HCT116 (cell line): ENCODE measurements at regions not wholly inside any gene's neighbourhood (a gene's known extent, or its start where the extent isn't known, plus 50 kb on each side); places are given as distances from the start of the nearest gene placed in this dataset.

Source experiments
- ATAC-seq: fragments of 200-7000 bp; cut with Tn5 transposase; 2 replicates; pipeline ENCODE4 v1.9.1; 2020; ENCODE audit warnings: mild to moderate bottlenecking, moderate library complexity
- BruUV-seq: library from RNA; stranded (reverse); fragments of 400-500 nt; replicated peaks from 2 replicates; lab custom pipeline; 2021; lab: Mats Ljungman, UMichigan
- CTCF ChIA-PET: fragments of 300-600 bp; sonication (Branson Sonifier 250); formaldehyde crosslinking; loops from one replicate; lab custom pipeline; 2021; ENCODE audit warnings: antibody characterized with exemption; lab: Charles Lee
- POLR2A ChIA-PET: fragments of 300-600, 350-600 bp; sonication (Branson Sonifier 250); formaldehyde crosslinking; loops from one replicate; lab custom pipeline; 2021; ENCODE audit warnings: antibody characterized with exemption; lab: Charles Lee
- RAD21 ChIA-PET, 2 experiments: fragments of 300-600 bp; sonication (Branson Sonifier 250); formaldehyde crosslinking; loops; one replicate each; lab custom pipeline; 2023; ENCODE audit warnings: low total read pairs in 2 of 2; ENCODE audit not compliant: uncharacterized antibody in 2 of 2, unreplicated experiment in 2 of 2, low non-redundant PET in 1 of 2; lab: Charles Lee
- DNase-seq: peaks from one replicate; pipeline ENCODE4 v3.0.0-alpha.2; 2010; ENCODE audit warnings: low read depth, low spot score
- H2AFZ ChIP-seq: fragments of 200-600 bp; shearing (Covaris generic), sonication (generic); 2 replicates; pipeline ENCODE4 v1.6.1; 2017; ENCODE audit warnings: low read depth, mixed run types, mixed read lengths, antibody characterized with exemption, low read length; ENCODE audit not compliant: poor library complexity, severe bottlenecking
- H3K27ac ChIP-seq: 2 replicates; pipeline ENCODE4 v1.5.1; 2012; ENCODE audit warnings: low read depth, low read length
- H3K27me3 ChIP-seq: fragments of 200-600 bp; sonication (generic); 2 replicates; pipeline ENCODE4 v1.6.1; 2016; ENCODE audit warnings: mixed run types, low read length, mixed read lengths; ENCODE audit not compliant: insufficient read depth
- H3K36me3 ChIP-seq, 2 experiments: fragments of 200-500 bp in 1 of 2; fragments of 200-600 bp in 1 of 2; sonication (Bioruptor generic) in 1 of 2; sonication (generic) in 1 of 2; 2 replicates each; pipeline versions ENCODE4 v1.5.1 to v1.6.1; 2014 to 2016; ENCODE audit warnings: low read length in 2 of 2, inconsistent platforms in 1 of 2, mixed read lengths in 1 of 2, mixed run types in 1 of 2; ENCODE audit not compliant: insufficient read depth in 2 of 2, control insufficient read depth in 1 of 2
- H3K4me1 ChIP-seq, 2 experiments: fragments of 200-600 bp in 1 of 2; sonication (generic) in 1 of 2; 2 replicates each; pipeline versions ENCODE4 v1.5.1 to v1.6.1; 2012 to 2017; ENCODE audit warnings: low read length in 2 of 2, inconsistent platforms in 1 of 2, mild to moderate bottlenecking in 1 of 2, mixed read lengths in 1 of 2, mixed run types in 1 of 2, moderate library complexity in 1 of 2; ENCODE audit not compliant: insufficient read depth in 2 of 2, control insufficient read depth in 1 of 2
- H3K4me2 ChIP-seq: fragments of 200-600 bp; sonication (generic); 2 replicates; pipeline ENCODE4 v1.6.1; 2017; ENCODE audit warnings: mixed run types, low read length, mixed read lengths
- H3K4me3 ChIP-seq, 2 experiments: fragments of 200-600 bp in 1 of 2; sonication (generic) in 1 of 2; replicated peaks in 1 of 2; 2 replicates each; pipeline ENCODE4 v1.5.1; 2011 to 2016; ENCODE audit warnings: low read length in 2 of 2, control low read depth in 1 of 2, low read depth in 1 of 2, mild to moderate bottlenecking in 1 of 2, mixed read lengths in 1 of 2, mixed run types in 1 of 2
- H3K79me2 ChIP-seq: fragments of 200-600 bp; sonication (generic); 2 replicates; pipeline ENCODE4 v1.6.1; 2017; ENCODE audit warnings: mild to moderate bottlenecking, mixed run types, low read length, moderate library complexity, mixed read lengths; ENCODE audit not compliant: insufficient read depth
- H3K9ac ChIP-seq: fragments of 200-600 bp; sonication (generic); 2 replicates; pipeline ENCODE4 v1.6.1; 2016; ENCODE audit warnings: low read length, mixed read lengths
- H3K9me2 ChIP-seq: fragments of 200-600 bp; sonication (generic), shearing (Covaris generic); 2 replicates; pipeline ENCODE4 v1.6.1; 2017; ENCODE audit warnings: mixed run types, mild to moderate bottlenecking, moderate library complexity; ENCODE audit not compliant: insufficient read depth
- H3K9me3 ChIP-seq, 2 experiments: fragments of 200-500 bp in 1 of 2; fragments of 200-600 bp in 1 of 2; sonication (Bioruptor generic) in 1 of 2; sonication (generic) in 1 of 2; 2 replicates each; pipeline ENCODE4 v1.6.1; 2014 to 2017; ENCODE audit warnings: low read length in 2 of 2, mixed read lengths in 2 of 2, inconsistent platforms in 1 of 2, low read depth in 1 of 2, mild to moderate bottlenecking in 1 of 2, mixed run types in 1 of 2, moderate library complexity in 1 of 2; ENCODE audit not compliant: control insufficient read depth in 1 of 2, insufficient read depth in 1 of 2
- H4K20me1 ChIP-seq: fragments of 200-600 bp; sonication (generic), shearing (Covaris generic); 2 replicates; pipeline ENCODE4 v1.6.1; 2017; ENCODE audit warnings: mixed run types, mild to moderate bottlenecking, moderate library complexity; ENCODE audit not compliant: insufficient read depth
- CBX3 ChIP-seq: IDR thresholded peaks from 2 replicates; pipeline ENCODE4 v1.6.1; 2012; ENCODE audit warnings: low read depth
- CTCF ChIP-seq, 3 experiments: fragments of 200-600 bp in 1 of 3; sonication (generic) in 1 of 3; IDR thresholded peaks in 2 of 3; conservative IDR thresholded peaks in 1 of 3; 2 replicates each; pipeline ENCODE4 v1.5.1; 2012 to 2017; ENCODE audit warnings: low read depth in 2 of 3, low read length in 2 of 3, antibody characterized with exemption in 1 of 3, borderline replicate concordance in 1 of 3, control low read depth in 1 of 3, mild to moderate bottlenecking in 1 of 3, mixed read lengths in 1 of 3, mixed run types in 1 of 3, moderate library complexity in 1 of 3; ENCODE audit not compliant: insufficient read depth in 1 of 3
- EZH2 ChIP-seq: fragments of 200-600 bp; sonication (generic); IDR thresholded peaks from 2 replicates; pipeline ENCODE4 v1.6.1; 2017; ENCODE audit warnings: antibody characterized with exemption, mixed run types
- FOSL1 ChIP-seq: IDR thresholded peaks from 2 replicates; pipeline ENCODE4 v1.6.1; 2012; ENCODE audit warnings: low read depth
- JUND ChIP-seq: IDR thresholded peaks from 2 replicates; pipeline ENCODE4 v1.6.1; 2012
- MAX ChIP-seq: IDR thresholded peaks from 2 replicates; pipeline ENCODE4 v1.6.1; 2012
- POLR2A ChIP-seq: IDR thresholded peaks from 2 replicates; pipeline ENCODE4 v1.7.0; 2011; ENCODE audit warnings: borderline replicate concordance; ENCODE audit not compliant: insufficient read depth, insufficient read length; ENCODE audit errors: extremely low read depth
- SIN3A ChIP-seq: IDR thresholded peaks from 2 replicates; pipeline ENCODE4 v1.6.1; 2012; ENCODE audit warnings: low read depth
- SP1 ChIP-seq: IDR thresholded peaks from 2 replicates; pipeline ENCODE4 v1.6.1; 2012; ENCODE audit warnings: low read depth
- SRF ChIP-seq: IDR thresholded peaks from 2 replicates; pipeline ENCODE4 v1.6.1; 2012; ENCODE audit warnings: low read depth
- TCF7L2 ChIP-seq: IDR thresholded peaks from 2 replicates; pipeline ENCODE4 v1.7.0; 2011; ENCODE audit warnings: borderline replicate concordance, inconsistent platforms; ENCODE audit not compliant: insufficient read depth, insufficient read length; ENCODE audit errors: extremely low read depth
- YY1 ChIP-seq: IDR thresholded peaks from 2 replicates; pipeline ENCODE4 v1.6.1; 2011; ENCODE audit warnings: low read length, low read depth, moderate library complexity, mild to moderate bottlenecking; ENCODE audit not compliant: insufficient replicate concordance; ENCODE audit errors: extremely low read depth
- ZFX ChIP-seq: fragments of 450-650 bp; IDR thresholded peaks from 2 replicates; pipeline ENCODE4 v1.6.1; 2017
- ZNF274 ChIP-seq: fragments of 200-500 bp; sonication (Bioruptor generic); IDR thresholded peaks from 2 replicates; pipeline ENCODE4 v1.6.1; 2014; ENCODE audit warnings: mild to moderate bottlenecking, low read depth, low read length, inconsistent platforms
- intact Hi-C: fragments of 100-400 bp; cut with micrococcal nuclease; formaldehyde crosslinking; loops from 2 replicates; pipeline ENCODE4 v1.10.0; 2022

GRCh38 chr5:163321511-163321910 is 115.9 kb upstream of the CCNG1 start:
- BruUV-seq = no TSS peak
- no peak overlapping the region for H3K4me2 ChIP-seq
- H3K9ac ChIP-seq = no peak overlapping the region
- DNase-seq (no peak), ATAC-seq (no peak)
- no peak overlapping the region for H3K27ac ChIP-seq
- intact Hi-C loops = no loop called here
- H4K20me1 ChIP-seq = no peaks in the 10 kb centered on the region
- H2AFZ ChIP-seq = no peak overlapping the region
- H3K4me3 ChIP-seq = no peak overlapping the region
- H3K36me3 ChIP-seq = no peaks in the 10 kb centered on the region
- CTCF ChIA-PET = no interaction called here
- RAD21 ChIA-PET = no interaction called here
- POLR2A ChIA-PET = no interaction called here
- TF ChIP-seq CTCF (IDR thresholded peaks at IDR 0.05 in 2 of 3, conservative IDR thresholded peaks at IDR 0.05 in 1 of 3; ENCODE audit: borderline replicate concordance in 1 of 3, insufficient read depth in 1 of 3, low read depth in 2 of 3, low read length in 2 of 3) (no peak), SRF (no peak)
- peaks cover 4% of the 10 kb centered on the region; the same call in 1 of the 2 replicates for H3K27me3 ChIP-seq
- H3K9me3 ChIP-seq = no peaks in the 10 kb centered on the region
- no peaks in the 10 kb centered on the region for H3K79me2 ChIP-seq
- no peaks in the 10 kb centered on the region for H3K9me2 ChIP-seq
- no peaks in the 10 kb centered on the region for H3K4me1 ChIP-seq

GRCh38 chr5:163330723-163331668 is 106.4 kb upstream of the CCNG1 start:
- intact Hi-C loops = no loop called here
- TF ChIP-seq SIN3A (no peak), YY1 (no peak), SP1 (no peak), EZH2 (no peak), JUND (no peak), FOSL1 (no peak), MAX (no peak), ZFX (no peak), TCF7L2 (no peak), CBX3 (no peak), POLR2A (no peak), ZNF274 (no peak)
- Histone ChIP-seq H3K4me3 (no peak overlapping the region), H3K9me3 (no peaks in the 10 kb centered on the region), H3K4me2 (no peak overlapping the region), H3K27me3 (no peaks in the 10 kb centered on the region), H4K20me1 (no peaks in the 10 kb centered on the region), H3K9me2 (no peaks in the 10 kb centered on the region), H3K9ac (no peak overlapping the region), H2AFZ (no peak overlapping the region), H3K79me2 (no peaks in the 10 kb centered on the region), H3K36me3 (no peaks in the 10 kb centered on the region), H3K27ac (no peak overlapping the region), H3K4me1 (peaks cover 0 to 5% of the 10 kb centered on the region in 2 experiments; a peak in 2 of 4 replicates)
- ChIA-PET POLR2A (no interaction called here), CTCF (no interaction called here), RAD21 (no interaction called here)
- ATAC-seq (no peak), DNase-seq (no peak)
- no TSS peak for BruUV-seq
